Adrenal gland (tissue), 5 donors: ENCODE measurements at regions not wholly inside any gene's neighbourhood (a gene's known extent, or its start where the extent isn't known, plus 50 kb on each side); places are given as distances from the start of the nearest gene placed in this dataset.

Experiments
- POLR2A ChIP-seq, 2 donors: fragments of 450-650 bp; IDR thresholded peaks; one replicate each; pipeline ENCODE4 v1.6.1; 2017; ENCODE audit warnings: antibody characterized with exemption in 2 of 2, mild to moderate bottlenecking in 2 of 2, moderate library complexity in 1 of 2
- TF ChIP-seq, protein P1 (sequence below), 6 experiments: fragments of 450-650 bp in 4 of 6; fragments of 200-600 bp in 2 of 6; sonication (generic) in 1 of 6; IDR thresholded peaks; 1 replicate in 5 of 6; 2 replicates in 1 of 6; pipeline versions ENCODE4 v1.5.1 to v1.8.0; 2016 to 2021; ENCODE audit warnings: antibody characterized with exemption in 6 of 6, mild to moderate bottlenecking in 2 of 6, moderate library complexity in 1 of 6
- donor health status: DM: no; HTN: no; CAD: no.

DNA sequence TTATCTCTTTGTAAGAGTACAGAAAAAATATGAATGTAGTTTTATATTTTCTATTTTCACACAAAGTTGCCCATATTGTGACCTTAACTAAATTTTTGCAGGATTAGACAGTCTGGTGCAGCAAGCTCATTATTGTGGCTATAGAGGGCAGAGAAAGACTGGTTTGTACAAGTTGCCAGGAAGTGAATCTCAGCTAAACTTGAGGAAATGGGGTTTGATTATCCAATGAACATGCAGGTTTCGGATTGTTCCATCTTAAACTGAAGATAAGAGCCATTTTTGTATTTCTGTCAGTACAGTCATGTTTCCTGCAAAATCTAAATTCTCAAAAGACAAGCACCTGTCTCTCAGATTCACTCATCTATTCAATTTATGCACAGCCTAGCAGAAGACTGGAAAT, 390.9 kb downstream of the MMUT start:
- TF ChIP-seq, protein P1, sequence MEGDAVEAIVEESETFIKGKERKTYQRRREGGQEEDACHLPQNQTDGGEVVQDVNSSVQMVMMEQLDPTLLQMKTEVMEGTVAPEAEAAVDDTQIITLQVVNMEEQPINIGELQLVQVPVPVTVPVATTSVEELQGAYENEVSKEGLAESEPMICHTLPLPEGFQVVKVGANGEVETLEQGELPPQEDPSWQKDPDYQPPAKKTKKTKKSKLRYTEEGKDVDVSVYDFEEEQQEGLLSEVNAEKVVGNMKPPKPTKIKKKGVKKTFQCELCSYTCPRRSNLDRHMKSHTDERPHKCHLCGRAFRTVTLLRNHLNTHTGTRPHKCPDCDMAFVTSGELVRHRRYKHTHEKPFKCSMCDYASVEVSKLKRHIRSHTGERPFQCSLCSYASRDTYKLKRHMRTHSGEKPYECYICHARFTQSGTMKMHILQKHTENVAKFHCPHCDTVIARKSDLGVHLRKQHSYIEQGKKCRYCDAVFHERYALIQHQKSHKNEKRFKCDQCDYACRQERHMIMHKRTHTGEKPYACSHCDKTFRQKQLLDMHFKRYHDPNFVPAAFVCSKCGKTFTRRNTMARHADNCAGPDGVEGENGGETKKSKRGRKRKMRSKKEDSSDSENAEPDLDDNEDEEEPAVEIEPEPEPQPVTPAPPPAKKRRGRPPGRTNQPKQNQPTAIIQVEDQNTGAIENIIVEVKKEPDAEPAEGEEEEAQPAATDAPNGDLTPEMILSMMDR (IDR thresholded peaks at IDR 0.05) = no peak
- no peak for TF ChIP-seq POLR2A (IDR thresholded peaks at IDR 0.05)
